GM12892 (cell line): ENCODE measurements at regions not wholly inside any gene's neighbourhood (a gene's known extent, or its start where the extent isn't known, plus 50 kb on each side); places are given as distances from the start of the nearest gene placed in this dataset.

ENCODE experiments used
- DNase-seq: peaks from one replicate; pipeline ENCODE4 v3.0.0; 2011; ENCODE audit not compliant: insufficient read length
- FAIRE-seq: peaks from 2 replicates; lab custom pipeline; 2011; peaks lifted over from hg19 to GRCh38; lab: Jason Lieb, UNC
- POLR2A ChIP-seq: IDR thresholded peaks from 2 replicates; pipeline ENCODE4 v1.6.1; 2011; ENCODE audit warnings: low read depth, low read length, control low read depth
- POLR2AphosphoS5 ChIP-seq: IDR thresholded peaks from 2 replicates; pipeline ENCODE4 v1.6.1; 2011; ENCODE audit warnings: low read depth, low read length, control low read depth
- TAF1 ChIP-seq: IDR thresholded peaks from 2 replicates; pipeline ENCODE4 v1.6.1; 2011; ENCODE audit warnings: low read depth, mild to moderate bottlenecking, control low read depth, low read length, borderline replicate concordance

DNA sequence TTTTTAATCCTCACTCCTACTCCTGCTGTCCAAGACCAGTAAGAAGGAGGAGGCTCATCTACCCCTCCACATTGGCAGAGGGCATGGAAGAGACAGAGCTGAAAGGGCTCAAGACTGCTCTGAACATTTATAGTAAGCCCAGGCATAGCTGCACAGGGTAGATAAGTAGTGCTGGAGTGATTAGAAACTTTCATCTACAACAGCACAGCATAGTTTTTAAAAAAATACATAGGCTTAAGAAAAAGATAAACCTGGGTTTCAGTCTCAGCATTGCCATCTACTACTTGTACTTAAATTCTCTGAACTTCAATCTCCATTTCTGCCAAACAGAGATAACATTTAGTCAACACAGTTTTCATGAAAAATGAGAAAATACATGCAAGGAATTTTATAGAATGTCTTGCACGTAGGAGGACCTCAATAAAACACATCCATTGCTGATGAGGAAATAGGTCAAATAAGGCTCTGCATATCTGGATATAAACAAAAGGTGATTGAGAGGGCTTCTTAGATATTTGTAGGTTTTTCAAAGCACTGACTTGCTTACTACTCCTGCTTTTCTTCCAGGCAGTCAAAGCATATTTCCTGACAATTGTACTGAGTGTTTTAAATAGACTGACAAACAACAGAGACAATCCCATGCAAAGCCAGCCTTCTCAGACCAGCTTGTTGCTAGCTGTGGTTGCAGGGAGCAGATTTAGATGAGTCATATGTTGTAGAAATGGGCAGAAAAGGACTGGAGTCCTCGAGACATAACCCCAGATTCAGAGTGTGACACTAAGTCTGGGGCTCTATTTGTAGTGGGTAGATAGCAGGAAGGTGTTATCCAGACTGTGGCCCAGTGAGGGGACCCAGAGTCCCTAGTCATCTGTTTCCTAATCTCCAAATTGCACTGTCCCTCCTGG lies 107.4 kb upstream of the TAB2 start:
- DNase-seq, result no peak
- TF ChIP-seq TAF1, result no peak
- TF ChIP-seq POLR2AphosphoS5, result no peak
- TF ChIP-seq POLR2A, result no peak
- no peak for FAIRE-seq

DNA sequence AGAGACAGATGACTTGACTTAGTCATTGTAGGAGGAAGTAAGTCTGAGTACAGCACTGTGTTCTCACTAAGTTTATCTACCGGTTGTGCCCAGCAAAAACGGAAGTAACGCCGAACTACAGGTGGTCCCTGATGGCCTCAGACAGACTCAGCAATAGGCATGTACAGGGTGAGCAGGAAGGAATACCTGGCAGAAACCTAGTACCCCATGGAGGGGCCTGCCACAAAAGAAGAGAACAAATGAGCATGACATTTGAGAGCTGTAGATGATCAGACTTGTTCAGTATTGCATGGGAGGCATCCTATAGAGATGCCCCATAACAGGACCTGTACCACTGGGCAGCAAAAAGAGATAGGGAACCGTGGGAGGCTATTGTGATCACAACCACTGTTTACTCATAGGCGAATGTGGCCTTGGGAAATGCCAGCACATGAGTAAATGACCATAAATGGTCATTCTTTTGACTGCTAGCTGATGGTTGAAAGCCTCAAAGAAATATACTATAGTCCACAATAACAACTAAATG lies 106.4 kb upstream of the TAB2 start:
- TF ChIP-seq POLR2AphosphoS5, result no peak
- TF ChIP-seq TAF1, result no peak
- no peak for TF ChIP-seq POLR2A
- FAIRE-seq (peak; percentile 90), DNase-seq (no peak)

DNA sequence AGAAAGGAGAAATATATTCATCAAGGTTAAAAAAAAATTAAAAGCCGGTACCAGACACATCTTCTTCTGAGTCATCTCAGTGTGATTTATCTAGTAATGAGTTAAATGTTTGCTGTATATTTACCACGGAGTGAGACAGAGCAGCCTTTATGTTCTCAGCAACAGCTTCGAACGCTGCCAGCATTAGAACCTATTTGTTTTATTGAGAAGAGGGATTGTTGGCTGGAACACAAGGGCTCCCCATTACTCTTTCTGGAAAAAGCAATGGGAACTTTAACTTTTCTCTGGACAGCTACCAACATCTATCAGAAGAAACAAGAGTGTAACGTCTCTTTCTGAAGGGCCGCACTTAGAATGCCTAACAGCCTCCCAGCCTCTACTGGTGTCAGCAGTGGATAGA lies 105.3 kb upstream of the TAB2 start:
- no peak for FAIRE-seq
- no peak for TF ChIP-seq POLR2A
- no peak for TF ChIP-seq POLR2AphosphoS5
- no peak for TF ChIP-seq TAF1
- no peak for DNase-seq

DNA sequence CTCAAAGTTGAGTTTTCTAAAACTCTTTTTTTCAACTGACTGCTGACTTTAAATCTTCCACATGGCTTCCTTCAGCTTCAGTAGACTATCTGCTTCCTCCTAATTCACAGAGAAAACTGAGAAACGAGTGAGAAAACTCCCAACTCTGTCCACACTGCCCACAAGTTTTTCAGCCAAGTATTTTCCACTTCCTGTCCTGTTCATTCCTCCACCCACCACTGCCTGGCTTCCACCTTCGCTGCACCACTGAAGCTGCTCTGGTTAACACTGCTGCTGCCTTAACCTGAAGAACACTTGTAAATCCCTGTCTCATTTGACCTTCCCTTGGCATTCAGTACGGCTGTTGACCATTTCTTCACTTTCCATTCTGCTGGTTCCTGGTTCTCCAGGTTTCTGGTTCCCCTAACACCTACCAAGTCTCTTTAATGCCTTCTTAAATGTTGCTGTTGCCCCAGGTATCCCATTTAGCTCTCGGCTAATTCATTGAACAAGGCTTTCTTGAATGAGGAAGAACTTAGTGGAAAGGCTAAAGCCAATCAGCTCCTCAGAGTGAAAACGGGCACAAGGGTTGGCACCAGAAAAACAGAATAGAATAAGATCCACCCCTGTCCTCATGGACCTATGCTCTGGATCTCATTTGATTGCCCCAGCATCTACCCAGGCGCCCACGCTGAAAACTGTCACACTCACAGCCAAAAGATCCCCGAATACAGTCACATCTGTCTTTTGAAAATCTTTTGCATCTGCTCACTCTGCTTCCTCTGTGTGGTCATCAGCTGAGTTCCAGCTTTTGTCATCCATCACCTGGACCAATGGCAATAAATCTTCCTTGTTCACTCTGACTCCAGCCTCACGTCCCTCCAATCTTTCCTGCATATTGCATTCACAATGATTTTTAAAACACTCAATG lies 104.4 kb upstream of the TAB2 start:
- DNase-seq (no peak), FAIRE-seq (peak; percentile 88)
- TF ChIP-seq POLR2AphosphoS5 (no peak), POLR2A (peak; percentile 22; the same call in 1 of the 2 replicates), TAF1 (no peak)

DNA sequence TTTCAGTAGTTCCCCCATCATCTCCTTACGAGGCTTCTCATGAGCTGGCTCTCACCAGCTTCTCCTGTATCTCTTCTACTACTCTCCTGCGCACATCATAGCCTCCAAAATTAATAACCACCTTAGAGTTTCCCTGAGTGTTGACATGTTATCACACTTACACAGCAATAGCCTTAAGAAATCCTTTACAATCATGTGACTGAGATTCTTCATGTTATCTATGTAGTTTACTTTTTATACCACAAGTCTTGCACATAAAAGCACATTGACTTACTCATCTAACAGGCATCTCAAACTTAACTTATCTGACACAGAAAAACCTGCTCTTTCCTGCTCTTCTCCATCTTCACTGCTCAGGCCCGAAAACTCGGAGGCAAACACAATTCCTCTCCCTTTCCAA lies 103.7 kb upstream of the TAB2 start:
- DNase-seq (no peak), FAIRE-seq (no peak)
- TF ChIP-seq TAF1, result no peak
- no peak for TF ChIP-seq POLR2A
- no peak for TF ChIP-seq POLR2AphosphoS5

DNA sequence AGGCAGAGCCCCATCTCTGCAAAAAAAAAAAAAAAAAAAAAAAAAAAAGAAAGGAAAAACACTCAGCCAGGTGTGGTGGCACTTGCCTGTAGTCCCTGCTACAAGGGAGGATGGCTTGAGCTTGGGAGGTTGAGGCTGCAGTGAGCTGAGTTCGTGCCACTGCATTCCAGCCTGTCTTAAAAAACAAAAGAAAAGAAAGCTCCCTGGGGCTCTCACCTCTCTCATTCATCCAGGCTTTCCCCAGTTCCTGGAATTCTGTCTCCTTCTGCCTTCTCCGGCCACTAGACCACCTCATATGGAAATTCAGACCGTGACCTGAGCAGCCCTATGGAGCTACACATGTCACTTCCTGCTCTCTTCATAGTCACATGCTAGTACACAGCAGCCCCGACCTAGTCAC lies 101.1 kb upstream of the TAB2 start:
- DNase-seq (no peak), FAIRE-seq (no peak)
- no peak for TF ChIP-seq TAF1
- TF ChIP-seq POLR2A, result no peak
- TF ChIP-seq POLR2AphosphoS5, result no peak

DNA sequence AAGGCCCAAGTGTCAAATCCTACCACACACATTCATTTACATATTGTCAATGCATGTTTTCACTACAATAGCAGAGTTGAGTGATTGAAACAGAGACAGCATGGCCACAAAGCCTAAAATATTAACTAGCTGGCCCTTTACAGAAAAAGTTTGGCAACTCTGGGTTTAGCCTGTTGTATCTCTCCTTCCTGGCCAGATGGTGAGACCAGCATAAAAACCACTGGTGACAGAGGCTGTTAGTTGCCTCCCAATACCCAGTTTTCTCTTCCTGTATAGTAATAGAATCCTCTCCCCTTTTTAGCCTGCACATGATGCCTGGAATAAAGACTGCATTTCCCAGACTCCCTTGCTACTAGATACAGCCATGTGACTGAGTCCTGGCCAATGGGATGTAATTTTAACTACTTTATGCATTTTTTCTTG lies 100.0 kb upstream of the TAB2 start:
- DNase-seq (no peak), FAIRE-seq (peak; percentile 14)
- TF ChIP-seq POLR2A (no peak), TAF1 (no peak), POLR2AphosphoS5 (no peak)

DNA sequence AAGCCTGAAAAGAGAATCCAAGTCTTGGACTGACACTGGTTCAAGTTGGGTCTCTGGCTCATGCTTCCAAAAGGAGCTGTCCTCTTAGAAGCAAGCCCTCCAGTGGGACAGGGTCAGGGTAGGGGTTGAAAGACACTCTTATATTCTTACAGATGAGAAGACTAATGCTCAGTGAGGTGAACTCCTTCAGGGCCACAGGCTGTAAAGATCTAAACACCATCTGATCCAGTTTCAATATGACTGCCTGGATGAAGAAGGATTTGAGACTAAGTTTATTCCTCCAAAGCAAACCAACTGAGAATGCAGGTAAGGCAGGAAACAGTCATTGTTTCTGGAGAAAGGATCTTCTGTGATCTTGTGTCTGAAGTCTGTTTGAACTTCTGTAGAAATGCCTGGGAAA lies 99.0 kb upstream of the TAB2 start:
- TF ChIP-seq TAF1, result no peak
- TF ChIP-seq POLR2A, result no peak
- no peak for TF ChIP-seq POLR2AphosphoS5
- DNase-seq (no peak), FAIRE-seq (no peak)

DNA sequence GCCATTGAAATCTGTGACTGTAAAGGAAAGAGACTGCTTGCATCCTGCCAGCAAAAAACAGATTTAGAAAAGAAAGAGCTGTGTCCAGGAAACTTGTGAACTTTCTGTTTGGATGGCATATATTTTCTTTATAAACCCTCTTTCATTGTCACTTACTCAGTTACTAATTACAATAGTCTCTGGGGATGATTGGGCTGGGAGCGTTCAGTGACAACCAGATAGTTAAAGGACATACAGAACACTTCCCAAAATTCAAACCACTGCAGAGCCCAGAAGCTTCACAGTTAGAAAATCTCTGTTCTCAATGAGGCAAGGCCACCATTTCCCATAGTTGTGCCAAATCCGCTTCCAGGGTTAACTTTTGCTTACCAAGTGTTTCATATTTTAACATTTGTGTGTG lies 98.6 kb upstream of the TAB2 start:
- no peak for FAIRE-seq
- no peak for DNase-seq
- no peak for TF ChIP-seq TAF1

DNA sequence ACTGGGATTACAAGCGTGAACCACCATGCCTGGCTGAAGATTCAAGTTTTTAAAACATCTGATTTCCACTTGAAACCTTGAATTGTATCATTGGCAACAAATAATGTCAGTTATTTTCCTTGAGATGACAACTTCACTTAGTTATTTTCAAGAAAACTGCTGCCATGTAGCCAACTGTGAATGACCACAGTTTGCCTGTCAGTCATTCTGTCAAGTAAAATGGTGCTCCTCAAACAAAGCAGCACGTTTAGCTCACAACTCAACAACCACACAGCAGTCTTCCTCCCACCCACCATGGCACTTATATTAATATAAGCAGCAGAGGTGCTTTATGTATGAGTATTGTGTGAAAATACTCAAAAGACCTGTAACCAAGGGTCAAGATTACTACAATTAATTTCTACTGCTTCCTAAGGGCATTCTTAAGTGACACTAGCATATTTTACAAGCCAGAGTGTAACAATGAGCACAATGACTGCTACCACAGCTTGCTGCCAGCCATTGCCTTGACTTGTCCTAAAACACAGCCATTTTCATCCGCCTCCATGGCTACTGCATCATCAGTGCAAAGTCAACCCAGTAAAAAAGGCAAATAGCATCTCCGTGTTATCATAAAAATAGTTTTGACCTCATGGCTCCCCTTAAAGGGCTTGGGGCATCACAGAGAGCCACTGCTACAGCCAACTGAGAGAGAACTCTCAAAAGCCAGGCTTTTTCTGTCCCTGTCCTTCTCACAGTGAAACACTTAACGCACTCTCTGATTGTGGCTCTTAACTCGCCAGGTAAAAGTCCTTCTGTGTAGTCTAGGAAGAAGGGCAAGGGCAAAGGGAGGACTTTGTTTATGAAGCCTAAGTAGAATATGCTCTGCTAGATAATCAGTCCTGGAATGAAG lies 96.4 kb upstream of the TAB2 start:
- no peak for FAIRE-seq
- no peak for DNase-seq
- TF ChIP-seq POLR2AphosphoS5 (no peak), POLR2A (no peak), TAF1 (no peak)

DNA sequence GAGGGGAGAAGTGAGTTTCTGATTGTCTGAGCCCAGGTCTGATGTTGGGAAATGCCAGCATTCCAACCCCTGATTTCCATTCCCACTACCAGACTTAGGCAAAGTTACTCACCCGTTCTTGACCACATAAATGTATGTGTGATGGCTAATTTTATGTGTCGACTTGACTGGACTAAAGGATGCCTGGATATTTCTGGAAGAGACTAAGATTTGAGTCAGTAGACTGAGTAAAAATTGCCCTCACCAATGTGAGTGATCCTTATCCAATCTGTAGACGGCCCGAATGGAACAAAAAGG lies 95.8 kb upstream of the TAB2 start:
- FAIRE-seq, result peak; percentile 14
- TF ChIP-seq POLR2AphosphoS5 (no peak), POLR2A (no peak), TAF1 (no peak)
- no peak for DNase-seq
